D721Med (cell line): ENCODE measurements at regions not wholly inside any gene's neighbourhood (a gene's known extent, or its start where the extent isn't known, plus 50 kb on each side); places are given as distances from the start of the nearest gene placed in this dataset.

Source experiments
- DNase-seq: peaks from one replicate; pipeline ENCODE4 v3.0.0; 2011; ENCODE audit warnings: low spot score; ENCODE audit not compliant: insufficient read length
- FAIRE-seq: peaks from 2 replicates; lab custom pipeline; 2011; peaks lifted over from hg19 to GRCh38; lab: Jason Lieb, UNC
- TF ChIP-seq, protein P1 (sequence below): IDR thresholded peaks from 2 replicates; pipeline ENCODE4 v1.5.1; 2012; ENCODE audit warnings: mild to moderate bottlenecking, control low read depth; ENCODE audit not compliant: insufficient read depth; ENCODE audit errors: missing control alignments

DNA sequence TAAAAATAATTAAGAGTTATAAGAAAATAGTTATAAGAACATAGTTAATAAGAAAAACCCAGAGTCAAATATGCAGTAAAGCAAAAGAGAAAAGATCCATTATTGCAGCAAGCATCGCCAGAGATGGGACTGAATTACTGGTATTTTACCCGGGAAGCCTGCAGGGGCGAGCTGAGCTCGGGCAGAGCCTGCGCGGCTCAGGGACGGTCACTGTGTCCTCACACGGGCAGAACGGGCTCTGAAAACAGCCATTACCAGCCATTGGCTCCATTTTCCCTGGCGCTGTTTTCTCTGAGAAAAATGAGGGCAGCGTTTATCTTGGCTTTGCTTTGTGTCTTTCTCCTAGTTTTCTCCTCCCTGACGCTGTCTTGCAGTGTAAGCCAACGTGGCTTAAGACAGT lies 95.3 kb upstream of the ALKAL2 start:
- DNase-seq, result no peak
- no peak for FAIRE-seq
- TF ChIP-seq, protein P1, sequence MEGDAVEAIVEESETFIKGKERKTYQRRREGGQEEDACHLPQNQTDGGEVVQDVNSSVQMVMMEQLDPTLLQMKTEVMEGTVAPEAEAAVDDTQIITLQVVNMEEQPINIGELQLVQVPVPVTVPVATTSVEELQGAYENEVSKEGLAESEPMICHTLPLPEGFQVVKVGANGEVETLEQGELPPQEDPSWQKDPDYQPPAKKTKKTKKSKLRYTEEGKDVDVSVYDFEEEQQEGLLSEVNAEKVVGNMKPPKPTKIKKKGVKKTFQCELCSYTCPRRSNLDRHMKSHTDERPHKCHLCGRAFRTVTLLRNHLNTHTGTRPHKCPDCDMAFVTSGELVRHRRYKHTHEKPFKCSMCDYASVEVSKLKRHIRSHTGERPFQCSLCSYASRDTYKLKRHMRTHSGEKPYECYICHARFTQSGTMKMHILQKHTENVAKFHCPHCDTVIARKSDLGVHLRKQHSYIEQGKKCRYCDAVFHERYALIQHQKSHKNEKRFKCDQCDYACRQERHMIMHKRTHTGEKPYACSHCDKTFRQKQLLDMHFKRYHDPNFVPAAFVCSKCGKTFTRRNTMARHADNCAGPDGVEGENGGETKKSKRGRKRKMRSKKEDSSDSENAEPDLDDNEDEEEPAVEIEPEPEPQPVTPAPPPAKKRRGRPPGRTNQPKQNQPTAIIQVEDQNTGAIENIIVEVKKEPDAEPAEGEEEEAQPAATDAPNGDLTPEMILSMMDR, result no peak

DNA sequence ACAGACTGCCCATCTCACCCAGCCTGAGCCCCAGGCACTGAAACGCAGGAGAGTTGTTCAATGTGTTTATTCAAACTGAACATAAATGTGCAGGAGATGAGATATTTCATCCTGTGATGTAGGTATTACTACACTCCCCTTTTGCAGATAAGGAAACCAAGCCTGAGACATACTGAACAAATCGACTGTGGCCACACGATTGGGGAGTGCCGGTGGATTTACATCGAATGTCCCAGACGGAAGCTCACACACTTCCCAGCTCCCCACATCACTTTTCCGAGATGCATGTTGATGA lies 94.8 kb upstream of the ALKAL2 start:
- DNase-seq (no peak), FAIRE-seq (no peak)
- TF ChIP-seq, protein P1, result no peak

DNA sequence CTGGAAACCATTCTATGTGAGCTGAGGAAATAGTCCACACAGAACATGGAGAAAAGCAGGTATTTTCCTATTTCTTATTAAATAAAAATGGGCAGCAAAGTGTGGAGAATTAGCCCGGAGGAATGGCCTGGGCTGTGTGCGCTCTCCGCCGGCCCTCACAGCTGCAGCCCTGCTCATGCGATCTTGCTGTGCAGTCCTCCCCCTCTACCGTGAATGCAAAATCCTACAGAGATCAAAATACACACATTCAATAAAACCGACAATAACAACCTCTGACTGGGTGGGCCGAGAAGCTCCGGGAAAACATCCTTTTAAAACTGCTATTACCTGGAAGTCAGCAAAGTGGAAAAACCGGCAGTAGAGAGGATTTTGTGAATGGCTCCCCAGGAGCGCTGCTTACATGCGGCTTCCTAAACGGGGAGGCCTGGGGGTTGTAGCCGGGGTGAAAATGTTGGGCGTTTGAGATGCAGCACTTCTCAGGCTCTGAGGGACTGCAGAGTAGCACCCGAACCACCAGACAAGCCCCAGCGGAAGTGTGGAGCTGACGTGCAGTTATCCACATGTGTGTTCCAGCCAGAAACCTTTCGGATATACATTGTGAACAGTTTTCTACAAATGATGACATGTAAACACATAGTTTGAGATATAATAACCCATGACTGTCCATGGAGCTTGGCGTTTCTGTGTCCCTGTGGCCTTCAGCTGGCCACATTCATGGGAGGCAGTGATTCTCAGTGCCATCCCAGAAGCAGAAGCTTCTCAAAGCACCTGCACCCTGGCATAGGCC lies 94.2 kb upstream of the ALKAL2 start:
- DNase-seq (no peak), FAIRE-seq (no peak)
- TF ChIP-seq, protein P1, result no peak

DNA sequence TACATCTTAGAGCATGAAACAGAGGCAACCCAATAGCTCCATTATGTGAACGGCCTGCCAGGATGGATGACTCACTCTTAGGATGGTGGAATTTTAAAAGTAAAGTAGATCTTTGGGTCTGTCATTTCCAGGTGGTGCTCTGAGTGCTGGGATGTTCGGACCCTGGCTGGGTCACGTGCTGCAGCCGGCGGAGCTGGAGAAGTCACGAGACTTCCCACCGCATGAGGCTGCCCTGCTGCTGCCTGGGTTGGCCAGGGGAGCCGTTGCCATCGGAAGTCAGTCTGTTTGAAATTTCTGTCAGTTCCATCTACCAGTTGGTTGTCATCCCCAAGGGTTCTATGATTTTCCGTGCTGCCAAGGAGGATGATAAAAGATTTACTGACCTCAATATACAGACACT lies 93.3 kb upstream of the ALKAL2 start:
- FAIRE-seq, result no peak
- DNase-seq, result no peak
- TF ChIP-seq, protein P1, result no peak

DNA sequence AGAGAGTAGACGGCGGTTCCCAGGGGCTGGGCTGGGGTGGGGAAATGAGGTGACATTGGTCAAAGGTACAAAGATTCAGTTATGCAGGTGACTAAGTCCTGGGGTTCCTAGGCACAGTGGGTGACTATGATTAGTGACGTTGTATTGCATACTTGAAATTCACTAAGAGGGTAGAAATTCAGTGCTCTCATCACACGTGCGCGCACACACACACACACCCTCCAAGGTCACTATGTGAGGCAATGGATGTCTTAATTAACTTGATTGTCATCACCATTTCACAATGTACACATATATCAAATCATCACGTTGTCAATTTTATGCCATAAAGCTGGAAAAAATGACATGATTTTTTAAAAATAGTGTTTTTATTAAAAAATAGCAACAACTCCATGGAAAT lies 92.9 kb upstream of the ALKAL2 start:
- DNase-seq, result no peak
- TF ChIP-seq, protein P1, result no peak
- no peak for FAIRE-seq

DNA sequence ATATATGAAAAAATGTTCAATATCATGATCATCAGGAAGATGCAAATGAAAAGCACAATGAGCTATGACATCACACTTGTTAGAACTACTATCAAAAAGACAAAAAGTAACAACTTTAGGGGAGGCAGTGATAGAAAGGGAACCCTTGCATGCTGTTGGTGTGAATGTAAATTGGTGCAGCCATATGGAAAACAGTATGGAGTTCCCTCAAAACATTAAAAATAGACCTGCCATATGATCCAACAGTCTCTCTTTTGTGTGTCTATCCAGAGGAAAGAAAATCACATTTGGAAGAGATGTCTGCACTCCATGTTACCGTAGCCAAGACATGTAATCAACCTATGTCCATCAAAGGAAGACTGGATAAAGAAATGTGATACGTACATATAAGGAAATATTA lies 92.3 kb upstream of the ALKAL2 start:
- DNase-seq, result no peak
- TF ChIP-seq, protein P1, result no peak
- FAIRE-seq, result no peak

DNA sequence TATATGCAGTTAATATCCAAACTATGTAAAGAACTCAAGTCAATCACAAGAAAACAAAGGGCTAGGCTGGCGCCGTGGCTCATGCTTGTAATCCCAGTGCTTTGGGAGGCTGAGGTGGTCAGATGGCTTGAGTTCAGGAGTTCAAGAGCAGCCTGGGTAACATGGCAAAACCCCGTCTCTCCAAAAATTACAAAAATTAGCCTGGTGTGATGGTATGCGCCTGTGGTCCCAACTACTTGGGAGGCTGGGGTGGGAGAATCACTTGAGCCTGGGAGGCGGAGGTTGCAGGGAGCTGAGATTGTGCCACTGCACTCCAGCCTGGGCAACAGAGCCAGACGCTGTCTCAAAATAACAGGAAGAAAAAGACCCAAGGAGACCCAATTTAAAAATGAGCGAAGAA lies 91.9 kb upstream of the ALKAL2 start:
- FAIRE-seq, result no peak
- no peak for DNase-seq
- TF ChIP-seq, protein P1, result no peak
